Activated CD8-positive, alpha-beta T cell treated with anti-CD3 and anti-CD28 coated beads, Interleukin-2, amount 10 ng/mL, durations not matched to agents 7 days and 5 days (primary cell): ENCODE measurements at regions not wholly inside any gene's neighbourhood (a gene's known extent, or its start where the extent isn't known, plus 50 kb on each side); places are given as distances from the start of the nearest gene placed in this dataset.
"Not testable (repeated sequence)": the region's sequence is repeated elsewhere in the genome, so short reads cannot be mapped to it uniquely, and the experiment has no call there.

Source experiments
- ATAC-seq: fragments of 150-1000 bp; cut with Tn5 transposase; one replicate; pipeline ENCODE4 v1.10.0; 2021; ENCODE audit warnings: moderate library complexity
- CTCF ChIA-PET: fragments of 350-600 bp; sonication (Branson Sonifier 250); formaldehyde crosslinking; loops from one replicate; lab custom pipeline; 2021; ENCODE audit warnings: antibody characterized with exemption; lab: Charles Lee
- POLR2A ChIA-PET: fragments of 350-600 bp; sonication (Branson Sonifier 250); formaldehyde crosslinking; loops from one replicate; lab custom pipeline; 2021; ENCODE audit warnings: antibody characterized with exemption; lab: Charles Lee
- DNase-seq: peaks from one replicate; pipeline ENCODE4 v3.0.0-alpha.2; 2020
- H3K27ac Mint-ChIP-seq: one replicate; pipeline ENCODE4 v1.8.0; 2021; ENCODE audit warnings: mild to moderate bottlenecking, mixed read lengths
- H3K27me3 Mint-ChIP-seq: one replicate; pipeline ENCODE4 v1.8.0; 2021; ENCODE audit warnings: low read depth, mixed read lengths
- H3K36me3 Mint-ChIP-seq: one replicate; pipeline ENCODE4 v1.8.0; 2021; ENCODE audit warnings: low read depth, mixed read lengths
- H3K4me1 Mint-ChIP-seq: one replicate; pipeline ENCODE4 v1.8.0; 2021; ENCODE audit warnings: low read depth, mixed read lengths
- H3K4me3 Mint-ChIP-seq: one replicate; pipeline ENCODE4 v1.8.0; 2021; ENCODE audit warnings: mild to moderate bottlenecking, mixed read lengths
- H3K9me3 Mint-ChIP-seq: one replicate; pipeline ENCODE4 v1.8.0; 2022; ENCODE audit warnings: mixed read lengths; ENCODE audit not compliant: insufficient read depth

DNA sequence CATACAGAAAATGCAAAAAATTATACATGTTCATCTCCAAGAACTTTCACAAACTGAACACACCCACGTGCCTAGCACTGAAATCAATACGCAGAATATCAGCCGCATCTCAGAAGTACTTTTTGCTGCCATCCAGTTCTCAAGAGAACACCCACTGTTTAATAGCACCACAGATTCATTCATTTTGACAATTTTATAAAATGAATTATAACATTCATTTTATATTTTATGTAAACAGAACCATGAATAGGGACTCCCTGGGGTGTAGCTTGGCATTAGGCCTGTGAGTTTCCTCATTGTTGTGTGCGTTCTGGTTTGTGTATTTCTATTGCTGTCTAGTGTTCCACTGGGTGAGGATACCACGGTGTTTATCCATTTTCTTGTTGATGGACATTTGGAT is 77.3 kb upstream of the PIP4K2A start:
- peaks cover 12% of the 10 kb centered on the region for H3K9me3 Mint-ChIP-seq
- CTCF ChIA-PET: no interaction called here

DNA sequence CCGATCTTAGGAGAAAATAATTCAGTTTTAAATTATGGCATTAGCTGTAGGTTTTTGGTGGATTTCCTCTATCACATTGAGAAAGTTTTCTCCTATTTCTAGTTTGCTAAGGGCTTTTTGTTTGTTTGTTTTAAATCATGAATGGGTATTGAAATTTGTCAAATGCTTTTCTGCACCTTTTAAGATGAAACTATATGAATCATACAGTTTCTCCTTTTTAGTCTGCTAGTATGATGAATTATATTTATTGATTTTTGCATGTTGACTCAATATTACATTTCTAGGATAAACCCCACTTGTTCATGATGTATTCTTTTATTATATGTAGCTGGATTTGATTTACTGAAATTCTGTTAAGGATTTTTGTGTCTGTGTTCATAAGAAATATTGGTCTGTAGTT is 70.3 kb upstream of the PIP4K2A start:
- no peak overlapping the region for H3K4me3 Mint-ChIP-seq
- peaks cover 4% of the 10 kb centered on the region for H3K9me3 Mint-ChIP-seq
- no peaks in the 10 kb centered on the region for H3K36me3 Mint-ChIP-seq
- H3K4me1 Mint-ChIP-seq: no peaks in the 10 kb centered on the region
- POLR2A ChIA-PET: no interaction called here
- H3K27ac Mint-ChIP-seq: no peak overlapping the region
- CTCF ChIA-PET: interaction anchor here (0.9 kb wide), 1 partner anchor 20 kb away, joined by 3 read pairs; no protein-coding TSS in a partner anchor
- ATAC-seq (no peak), DNase-seq (no peak)
- H3K27me3 Mint-ChIP-seq: no peaks in the 10 kb centered on the region

More for the DNA sequence above, 77.3 kb upstream of the PIP4K2A start:
- H3K4me3 Mint-ChIP-seq: no peak overlapping the region
- H3K27ac Mint-ChIP-seq: no peak overlapping the region
- H3K27me3 Mint-ChIP-seq: no peaks in the 10 kb centered on the region
- ATAC-seq (no peak), DNase-seq (no peak)
- no peaks in the 10 kb centered on the region for H3K4me1 Mint-ChIP-seq
- H3K36me3 Mint-ChIP-seq: no peaks in the 10 kb centered on the region
- POLR2A ChIA-PET: no interaction called here

DNA sequence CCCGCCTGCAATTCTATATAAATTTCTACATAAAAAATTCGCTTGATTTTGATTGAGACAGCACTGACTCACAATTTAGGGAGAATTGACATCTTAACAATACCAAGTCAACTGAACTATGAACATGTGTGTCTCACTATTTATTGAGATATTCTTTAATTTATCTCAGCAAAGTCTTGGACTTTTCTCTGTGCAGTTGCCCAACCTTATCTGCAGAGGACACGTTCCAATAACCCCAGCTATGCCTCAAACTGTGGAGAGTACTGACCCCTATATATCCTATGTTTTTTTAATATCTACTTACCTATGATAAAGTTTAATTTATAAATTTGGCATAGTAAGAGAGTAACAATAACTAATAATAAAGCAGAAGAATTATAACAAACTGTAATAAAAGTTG is 69.4 kb upstream of the PIP4K2A start:
- ChIA-PET CTCF (no interaction called here), POLR2A (no interaction called here)
- no peaks in the 10 kb centered on the region for H3K4me1 Mint-ChIP-seq
- no peak for ATAC-seq
- no peaks in the 10 kb centered on the region for H3K27me3 Mint-ChIP-seq
- H3K36me3 Mint-ChIP-seq: no peaks in the 10 kb centered on the region
- DNase-seq: no peak
- H3K27ac Mint-ChIP-seq: no peak overlapping the region
- no peak overlapping the region for H3K4me3 Mint-ChIP-seq
- no peaks in the 10 kb centered on the region for H3K9me3 Mint-ChIP-seq

DNA sequence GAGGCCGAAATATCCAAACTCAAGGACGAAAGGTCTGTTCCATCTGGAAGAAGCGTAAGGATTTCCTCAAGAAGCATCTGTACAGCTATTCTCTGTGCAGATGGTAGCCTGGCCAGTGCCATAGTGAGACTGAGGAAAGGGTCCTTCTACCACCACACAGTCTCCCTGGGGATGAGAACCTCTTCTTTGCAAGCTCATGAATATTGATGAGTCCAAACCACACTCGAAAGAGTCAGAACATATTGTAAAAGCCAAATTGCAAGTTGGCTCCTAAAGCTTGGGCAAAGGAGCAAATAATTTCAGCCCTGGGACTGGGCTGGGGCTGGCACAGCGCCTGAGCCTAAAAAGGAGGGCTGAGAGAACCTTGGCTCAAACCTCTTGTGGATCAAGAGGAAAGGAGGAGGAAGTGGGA is 66.1 kb upstream of the PIP4K2A start:
- ATAC-seq (no peak), DNase-seq (no peak)
- Mint-ChIP-seq H3K27ac (no peak overlapping the region), H3K36me3 (peaks cover 7% of the 10 kb centered on the region), H3K9me3 (peaks cover 6% of the 10 kb centered on the region), H3K4me1 (no peaks in the 10 kb centered on the region), H3K27me3 (no peaks in the 10 kb centered on the region), H3K4me3 (no peak overlapping the region)
- CTCF ChIA-PET: no interaction called here
- POLR2A ChIA-PET: no interaction called here

DNA sequence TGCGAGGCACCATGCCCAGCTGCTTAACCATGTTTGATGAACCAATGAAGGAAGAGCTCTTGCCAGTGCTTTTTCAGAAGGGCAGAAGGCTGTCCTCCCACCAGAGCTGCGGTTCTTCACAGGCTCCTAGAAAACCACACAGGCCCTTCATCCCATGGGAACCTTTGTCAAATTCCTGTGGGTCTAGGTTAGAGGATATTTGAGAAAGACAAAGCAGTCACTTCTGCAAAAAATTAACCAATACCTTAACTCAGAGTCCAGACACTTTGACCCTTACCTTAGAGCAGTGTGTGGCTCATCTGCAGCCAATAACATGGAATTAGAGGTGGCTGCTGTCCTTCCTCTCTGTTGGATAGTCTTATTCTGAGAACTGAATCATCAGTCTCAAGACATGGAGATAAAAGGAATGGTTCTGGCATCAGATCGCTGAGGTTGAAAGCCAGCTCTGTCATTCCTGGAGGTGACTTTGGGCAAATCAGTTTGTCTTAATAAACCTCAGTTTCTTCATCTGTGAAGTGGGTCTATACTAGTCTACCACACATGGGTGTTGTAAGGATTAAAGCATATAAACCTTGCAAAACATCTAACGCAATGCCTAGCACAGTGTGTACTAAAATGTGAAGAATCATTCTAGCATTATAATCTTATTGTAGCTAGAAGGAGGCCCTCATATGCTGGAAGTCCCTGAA is 65.1 kb upstream of the PIP4K2A start:
- DNase-seq: no peak
- no peak for ATAC-seq
- ChIA-PET CTCF (no interaction called here), POLR2A (no interaction called here)
- Mint-ChIP-seq H3K4me3 (no peak overlapping the region), H3K4me1 (no peaks in the 10 kb centered on the region), H3K27ac (no peak overlapping the region), H3K9me3 (peaks cover 6% of the 10 kb centered on the region), H3K36me3 (peaks cover 7% of the 10 kb centered on the region), H3K27me3 (no peaks in the 10 kb centered on the region)

DNA sequence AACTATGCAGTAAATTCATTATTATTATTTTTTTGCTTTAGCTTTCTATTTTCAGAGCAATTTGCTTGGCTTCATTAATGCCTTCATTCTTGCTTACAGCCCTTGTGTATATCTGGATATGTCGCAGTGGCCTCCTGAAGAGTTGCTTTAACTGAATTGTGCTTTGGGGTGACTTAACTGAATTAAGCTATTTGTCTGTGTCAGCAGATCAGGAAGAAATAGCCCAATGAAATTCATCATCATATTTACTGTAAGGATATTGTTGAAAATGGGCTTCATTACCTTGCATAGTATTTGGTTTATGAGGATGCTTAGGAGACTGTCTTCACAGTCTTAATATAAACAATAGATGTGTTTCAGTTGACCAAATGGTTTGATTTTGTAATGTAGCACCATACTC is 59.7 kb upstream of the PIP4K2A start:
- no peak overlapping the region for H3K27ac Mint-ChIP-seq
- H3K9me3 Mint-ChIP-seq: peaks cover 10% of the 10 kb centered on the region
- DNase-seq (no peak), ATAC-seq (no peak)
- CTCF ChIA-PET: interaction anchor here (0.7 to 0.9 kb wide), 2 partner anchors 23 to 119 kb away, joined by 3 read pairs; no protein-coding TSS in a partner anchor
- POLR2A ChIA-PET: no interaction called here
- peaks cover 7% of the 10 kb centered on the region for H3K36me3 Mint-ChIP-seq
- no peaks in the 10 kb centered on the region for H3K4me1 Mint-ChIP-seq
- H3K27me3 Mint-ChIP-seq: peaks cover 2% of the 10 kb centered on the region
- no peak overlapping the region for H3K4me3 Mint-ChIP-seq

DNA sequence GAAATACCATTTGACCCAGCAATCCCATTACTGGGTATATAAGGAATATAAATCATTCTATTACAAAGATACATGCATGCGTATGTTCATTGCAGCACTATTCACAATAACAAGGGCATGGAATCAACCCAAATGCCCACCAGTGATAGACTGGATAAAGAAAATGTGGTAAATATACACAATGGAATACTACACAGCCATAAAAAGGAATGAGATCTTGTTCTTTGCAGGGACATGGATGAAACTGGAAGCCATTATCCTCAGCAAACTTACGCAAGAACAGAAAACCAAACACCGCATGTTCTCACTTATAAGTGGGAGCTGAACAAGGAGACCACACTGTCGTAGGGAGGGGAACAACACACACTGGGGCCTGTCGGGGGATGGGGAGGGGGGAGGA is 57.3 kb upstream of the PIP4K2A start:
- ATAC-seq, H3K36me3 Mint-ChIP-seq, H3K27ac Mint-ChIP-seq, H3K27me3 Mint-ChIP-seq, DNase-seq, H3K4me1 Mint-ChIP-seq, CTCF ChIA-PET, H3K9me3 Mint-ChIP-seq, H3K4me3 Mint-ChIP-seq: not testable (repeated sequence)
- POLR2A ChIA-PET: interaction anchor here (0.6 kb wide), 1 partner anchor 1692 kb away, joined by 3 read pairs; no protein-coding TSS in a partner anchor

DNA sequence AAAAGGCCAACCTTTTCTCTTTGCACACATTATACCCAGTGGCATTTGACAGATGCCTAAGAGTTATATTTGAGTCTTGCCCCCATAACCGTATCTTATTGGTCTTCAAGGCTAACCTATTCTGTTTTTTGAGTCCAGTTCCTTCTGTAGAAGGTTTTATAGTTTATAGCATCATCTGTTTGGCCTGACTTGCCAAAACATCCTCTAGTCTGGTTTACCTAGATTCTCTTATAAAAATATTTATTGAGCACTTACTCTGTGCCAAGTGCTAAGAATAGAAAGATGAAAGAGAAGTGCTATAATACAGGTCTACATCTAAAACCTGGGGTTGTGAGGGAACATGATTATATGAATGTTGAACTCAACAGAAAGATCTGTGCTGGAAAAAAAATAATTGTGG is 55.9 kb upstream of the PIP4K2A start:
- DNase-seq (no peak), ATAC-seq (no peak)
- Mint-ChIP-seq H3K27me3 (peaks cover 2% of the 10 kb centered on the region), H3K4me1 (no peaks in the 10 kb centered on the region), H3K4me3 (no peak overlapping the region), H3K9me3 (peaks cover 8% of the 10 kb centered on the region), H3K27ac (no peak overlapping the region), H3K36me3 (no peaks in the 10 kb centered on the region)
- ChIA-PET POLR2A (no interaction called here), CTCF (no interaction called here)

DNA sequence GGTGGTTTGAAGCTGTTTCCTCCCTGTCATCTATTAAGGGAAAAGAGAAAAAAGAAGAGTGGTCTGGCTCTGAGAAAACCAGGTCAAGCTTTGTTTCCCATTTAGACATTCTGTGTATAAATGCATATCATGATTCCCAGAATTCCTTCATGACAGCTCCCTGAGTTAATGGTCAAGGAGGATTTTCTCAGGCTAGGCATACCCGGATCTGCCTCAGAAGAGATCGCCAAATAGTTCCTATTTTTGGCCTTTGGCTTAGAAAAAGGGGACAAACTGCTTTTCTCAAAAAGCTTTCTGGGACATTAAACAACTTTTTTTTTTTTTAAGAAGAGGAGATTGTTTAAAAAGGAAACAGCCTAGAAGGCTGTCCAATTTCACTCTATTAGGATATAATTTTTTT is 53.5 kb upstream of the PIP4K2A start:
- Mint-ChIP-seq H3K27ac (no peak overlapping the region), H3K4me1 (no peaks in the 10 kb centered on the region), H3K36me3 (no peaks in the 10 kb centered on the region), H3K4me3 (no peak overlapping the region), H3K27me3 (peaks cover 3% of the 10 kb centered on the region), H3K9me3 (peaks cover 8% of the 10 kb centered on the region)
- POLR2A ChIA-PET: interaction anchor here (0.7 kb wide), 1 partner anchor 11 kb away, joined by 3 read pairs; no protein-coding TSS in a partner anchor
- DNase-seq (no peak), ATAC-seq (no peak)
- CTCF ChIA-PET: no interaction called here

DNA sequence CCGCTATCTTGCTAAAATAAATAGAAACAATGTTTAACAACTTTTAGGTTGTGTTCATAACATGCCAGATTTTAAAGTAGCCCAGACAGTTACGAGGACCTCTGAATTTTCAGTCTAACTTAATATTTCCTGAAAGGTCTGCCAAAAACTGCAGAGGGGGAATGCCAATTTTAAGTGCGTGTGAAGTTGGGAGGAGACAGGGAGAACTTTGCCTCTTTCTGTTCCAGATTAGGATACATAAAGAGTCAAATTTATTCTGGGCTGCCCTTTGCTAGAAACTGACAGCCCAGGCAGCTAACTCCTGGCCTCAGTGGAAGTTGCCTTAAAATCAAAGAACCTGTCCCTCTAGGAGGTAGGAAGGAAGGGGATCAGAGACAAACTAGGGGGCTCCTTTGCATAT is 52.3 kb upstream of the PIP4K2A start:
- ATAC-seq: no peak
- ChIA-PET POLR2A (no interaction called here), CTCF (no interaction called here)
- Mint-ChIP-seq H3K4me3 (no peak overlapping the region), H3K36me3 (no peaks in the 10 kb centered on the region), H3K27ac (no peak overlapping the region), H3K27me3 (peaks cover 7% of the 10 kb centered on the region), H3K9me3 (peaks cover 8% of the 10 kb centered on the region), H3K4me1 (no peaks in the 10 kb centered on the region)
- no peak for DNase-seq

DNA sequence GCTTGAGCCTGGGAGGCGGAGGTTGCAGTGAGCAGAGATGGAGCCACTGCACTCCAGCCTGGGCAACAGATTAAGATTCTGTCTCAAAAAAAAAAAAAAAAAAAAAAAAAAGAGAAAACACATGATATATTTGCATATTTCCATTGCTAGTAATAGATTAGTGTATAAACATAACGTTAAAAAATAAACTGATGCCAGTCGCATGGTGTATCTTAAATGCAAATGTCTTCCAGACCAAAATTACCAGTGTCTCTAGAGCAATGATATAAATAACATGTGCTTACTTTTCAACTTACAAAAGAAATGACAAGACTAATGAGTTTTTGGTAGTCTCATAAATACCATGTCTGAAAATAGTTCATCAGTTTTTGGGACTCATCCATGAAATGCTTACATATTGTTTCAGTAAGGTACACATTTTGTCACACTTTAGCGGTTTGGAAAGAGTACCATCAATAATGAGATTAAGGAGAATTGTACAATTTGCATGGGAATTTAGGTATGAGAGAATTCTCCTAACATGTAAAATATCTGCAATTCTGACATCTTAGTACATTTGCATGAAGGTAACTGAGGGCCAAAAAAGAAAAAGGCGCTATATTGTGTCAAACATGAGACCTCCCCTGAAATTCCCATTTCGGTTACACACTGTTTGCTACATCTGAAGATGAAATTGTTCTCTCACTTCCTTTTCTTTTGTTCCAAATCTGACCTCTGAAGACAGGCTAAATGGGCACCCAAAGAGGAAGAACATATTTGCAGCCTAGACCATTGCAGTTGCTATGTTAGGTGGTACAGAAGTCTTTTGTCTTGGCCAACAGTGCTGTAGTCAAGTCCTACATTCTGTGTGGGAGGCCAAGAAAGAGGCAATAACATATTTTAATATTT is 51.5 kb upstream of the PIP4K2A start:
- peaks cover 10% of the 10 kb centered on the region for H3K27me3 Mint-ChIP-seq
- no peak overlapping the region for H3K27ac Mint-ChIP-seq
- H3K36me3 Mint-ChIP-seq: no peaks in the 10 kb centered on the region
- DNase-seq (no peak), ATAC-seq (no peak)
- POLR2A ChIA-PET: no interaction called here
- H3K9me3 Mint-ChIP-seq: peaks cover 8% of the 10 kb centered on the region
- no peaks in the 10 kb centered on the region for H3K4me1 Mint-ChIP-seq
- CTCF ChIA-PET: no interaction called here
- no peak overlapping the region for H3K4me3 Mint-ChIP-seq

DNA sequence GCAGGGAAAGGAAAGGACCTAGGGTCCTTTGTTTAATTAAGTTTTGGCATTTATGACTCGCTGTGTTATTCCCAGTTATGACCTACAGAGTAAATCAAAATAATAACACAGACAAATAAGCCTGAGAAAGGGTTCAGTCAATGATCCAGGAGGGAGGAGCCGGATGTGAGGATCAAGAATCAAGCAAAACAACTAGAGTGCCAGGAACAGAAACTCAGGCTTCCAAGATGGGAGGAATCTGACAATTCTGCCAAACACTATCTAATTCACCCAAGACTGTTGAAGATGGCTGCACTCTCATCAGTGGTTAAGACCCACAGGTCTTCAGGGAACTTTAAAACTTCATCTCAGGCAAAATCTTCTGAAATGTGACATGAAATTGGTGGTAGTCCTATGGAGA is 50.3 kb upstream of the PIP4K2A start:
- POLR2A ChIA-PET: no interaction called here
- ATAC-seq (no peak), DNase-seq (no peak)
- no peak overlapping the region for H3K27ac Mint-ChIP-seq
- no peaks in the 10 kb centered on the region for H3K36me3 Mint-ChIP-seq
- peaks cover 10% of the 10 kb centered on the region for H3K27me3 Mint-ChIP-seq
- no peaks in the 10 kb centered on the region for H3K4me1 Mint-ChIP-seq
- CTCF ChIA-PET: interaction anchor here (1.0 kb wide), 1 partner anchor 20 kb away, joined by 3 read pairs; no protein-coding TSS in a partner anchor
- no peak overlapping the region for H3K4me3 Mint-ChIP-seq
- H3K9me3 Mint-ChIP-seq: peaks cover 3% of the 10 kb centered on the region
